GM18499 (cell line): ENCODE measurements at regions not wholly inside any gene's neighbourhood (a gene's known extent, or its start where the extent isn't known, plus 50 kb on each side); places are given as distances from the start of the nearest gene placed in this dataset.

Experiments
- ATAC-seq: cut with Tn5 transposase; IDR thresholded peaks from one replicate; pipeline ENCODE4 v1.9.1; 2021; ENCODE audit warnings: moderate number of reproducible peaks; ENCODE audit not compliant: insufficient read depth, unreplicated experiment

- no peak for ATAC-seq
Measured at GRCh38 chr10:83625831-83626360, 513.4 kb upstream of the GHITM start.

GRCh38 chr10:83632701-83633100 lies 506.6 kb upstream of the GHITM start:
- no peak for ATAC-seq

GRCh38 chr10:83633547-83633946 lies 505.8 kb upstream of the GHITM start:
- ATAC-seq = no peak

- no peak for ATAC-seq
Measured at GRCh38 chr10:83636826-83637225, 502.5 kb upstream of the GHITM start.

- no peak for ATAC-seq
Measured at GRCh38 chr10:83647526-83647925, 491.8 kb upstream of the GHITM start.

GRCh38 chr10:83648201-83648600 lies 491.1 kb upstream of the GHITM start:
- no peak for ATAC-seq

GRCh38 chr10:83649471-83649870 lies 489.8 kb upstream of the GHITM start:
- no peak for ATAC-seq

GRCh38 chr10:83654689-83655088 lies 484.6 kb upstream of the GHITM start:
- no peak for ATAC-seq

GRCh38 chr10:83656924-83657323 lies 482.4 kb upstream of the GHITM start:
- ATAC-seq = no peak

GRCh38 chr10:83657487-83657886 lies 481.8 kb upstream of the GHITM start:
- no peak for ATAC-seq

GRCh38 chr10:83663918-83664317 lies 475.4 kb upstream of the GHITM start:
- no peak for ATAC-seq

- no peak for ATAC-seq
Measured at GRCh38 chr10:83666762-83667161, 472.5 kb upstream of the GHITM start.

- ATAC-seq = no peak
Measured at GRCh38 chr10:83667594-83667993, 471.7 kb upstream of the GHITM start.

- ATAC-seq = no peak
Measured at GRCh38 chr10:83673316-83673715, 466.0 kb upstream of the GHITM start.

GRCh38 chr10:83677795-83678194 lies 461.5 kb upstream of the GHITM start:
- no peak for ATAC-seq

GRCh38 chr10:83678850-83679249 lies 460.5 kb upstream of the GHITM start:
- peak; percentile 26 for ATAC-seq

GRCh38 chr10:83680470-83680891 lies 458.8 kb upstream of the GHITM start:
- peak; percentile 99 for ATAC-seq

- ATAC-seq = no peak
Measured at GRCh38 chr10:83682414-83682813, 456.9 kb upstream of the GHITM start.

GRCh38 chr10:83685458-83685857 lies 453.9 kb upstream of the GHITM start:
- ATAC-seq = no peak

GRCh38 chr10:83691791-83692596 lies 447.3 kb upstream of the GHITM start:
- no peak for ATAC-seq

- ATAC-seq = no peak
Measured at GRCh38 chr10:83698899-83699298, 440.4 kb upstream of the GHITM start.

- no peak for ATAC-seq
Measured at GRCh38 chr10:83701799-83702198, 437.5 kb upstream of the GHITM start.
